T follicular helper cell (primary cell): ENCODE measurements at regions not wholly inside any gene's neighbourhood (a gene's known extent, or its start where the extent isn't known, plus 50 kb on each side); places are given as distances from the start of the nearest gene placed in this dataset.
"Not testable (repeated sequence)": the region's sequence is repeated elsewhere in the genome, so short reads cannot be mapped to it uniquely, and the experiment has no call there.

Experiments
- DNase-seq: peaks from one replicate; pipeline ENCODE4 v3.0.0-alpha.2; 2020; ENCODE audit warnings: low read depth

DNA sequence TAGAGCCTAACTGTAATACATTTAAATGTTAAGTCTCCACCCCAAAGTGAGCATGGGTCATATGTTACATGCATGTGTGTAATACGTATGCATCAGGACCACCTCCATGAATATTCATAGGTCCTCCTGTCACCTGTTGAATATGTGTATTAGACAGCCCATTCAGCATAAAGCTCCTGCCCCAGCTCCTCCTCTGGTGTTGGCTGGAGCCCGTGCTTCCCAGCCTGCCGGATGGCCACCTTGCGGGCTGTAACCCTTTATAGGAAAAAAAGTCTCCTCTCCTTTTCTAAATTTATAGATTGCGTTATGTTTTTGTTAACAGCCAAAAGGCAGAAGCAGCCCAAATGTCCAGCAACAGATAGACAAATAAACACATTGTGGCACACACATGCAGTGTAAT is 299.5 kb downstream of the MED10 start:
- DNase-seq = no peak

DNA sequence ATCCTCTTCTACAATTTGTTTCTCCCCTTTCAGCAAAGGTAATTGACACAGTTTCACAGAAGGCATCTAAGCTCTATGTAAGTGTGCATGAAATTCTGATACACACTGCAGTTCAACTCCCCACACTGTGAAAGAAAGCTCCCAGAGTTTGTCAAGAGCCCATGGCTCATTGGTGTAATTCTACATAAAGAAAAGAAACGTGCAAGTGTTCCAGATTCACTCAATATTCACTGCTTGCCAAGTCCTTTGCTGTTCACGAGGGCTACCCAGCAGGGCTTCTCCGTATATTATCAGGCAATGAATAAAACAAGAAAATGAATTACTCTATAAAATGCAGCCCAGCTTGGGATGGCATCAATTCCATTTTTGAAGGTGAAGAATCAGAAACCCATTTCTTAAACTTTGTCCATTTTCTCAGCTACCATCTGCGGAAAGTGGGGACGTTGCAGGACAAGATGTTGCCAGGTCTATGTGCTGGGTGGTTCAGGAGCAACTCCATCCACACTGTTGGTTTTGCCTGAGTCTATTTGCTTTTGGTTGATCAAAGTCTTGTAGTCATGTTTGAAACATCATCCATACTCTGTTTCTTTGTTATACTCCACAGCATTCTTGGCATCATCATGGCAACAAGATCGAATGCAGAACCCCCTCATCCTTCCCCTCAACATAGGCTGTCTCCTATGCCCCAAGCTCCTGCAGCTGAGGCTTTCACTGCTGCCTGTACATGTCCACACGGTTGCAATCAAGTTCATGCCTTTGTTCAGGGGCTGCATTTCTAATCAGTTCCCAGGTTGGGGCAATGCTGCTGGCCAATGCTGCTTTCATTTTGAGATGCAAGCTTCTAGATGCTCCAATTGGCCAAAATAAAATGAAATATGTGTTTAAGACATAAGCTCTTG is 301.8 kb downstream of the MED10 start:
- no peak for DNase-seq

DNA sequence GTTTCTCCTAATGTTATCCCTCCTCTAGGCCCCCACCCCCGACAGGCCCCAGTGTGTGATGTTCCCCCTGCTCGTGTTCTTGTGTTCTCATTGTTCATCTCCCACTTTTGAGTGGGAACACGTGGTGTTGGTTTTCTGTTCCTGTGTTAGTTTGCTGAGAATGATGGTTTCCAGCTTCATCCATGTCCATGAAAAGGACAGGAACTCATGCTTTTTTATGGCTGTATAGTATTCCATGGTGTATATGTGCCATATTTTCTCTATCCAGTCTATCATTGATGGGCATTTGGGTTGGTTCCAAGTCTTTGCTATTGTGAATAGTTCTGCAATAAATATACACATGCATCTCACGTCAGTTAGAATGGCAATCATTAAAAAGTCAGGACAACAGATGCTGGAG is 305.9 kb downstream of the MED10 start:
- not testable (repeated sequence) for DNase-seq

DNA sequence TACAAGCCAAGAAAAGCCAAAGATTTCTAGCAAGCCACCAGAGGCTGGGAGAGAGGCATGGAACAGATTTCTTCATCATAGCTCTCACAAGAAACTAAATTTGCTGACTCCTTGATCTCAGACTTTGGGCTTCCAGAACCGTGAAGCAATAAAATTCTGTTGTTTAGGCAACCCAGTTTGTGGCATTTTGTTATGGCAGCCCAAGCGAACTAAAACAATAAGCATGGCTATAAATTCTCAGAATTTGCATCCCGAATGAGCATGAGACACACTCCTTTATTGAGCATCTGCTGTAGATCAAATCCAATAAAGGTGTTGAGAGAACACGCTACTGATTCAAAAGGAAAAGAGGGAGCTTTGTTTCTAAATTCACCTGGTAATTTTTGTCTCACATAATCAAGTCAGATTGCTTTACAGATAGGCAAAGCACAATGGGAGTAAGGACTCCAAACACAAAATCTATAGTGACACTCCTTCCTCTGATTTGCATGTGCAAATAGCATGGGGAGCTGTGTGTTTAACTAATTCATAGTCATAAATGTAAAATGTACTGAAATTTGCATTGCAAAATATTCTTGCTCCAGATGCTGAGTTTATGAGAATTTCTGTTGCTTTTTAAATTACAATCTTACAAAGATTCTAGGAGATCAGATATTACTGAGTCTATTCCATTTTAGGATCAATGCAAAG is 308.7 kb downstream of the MED10 start:
- DNase-seq = no peak

DNA sequence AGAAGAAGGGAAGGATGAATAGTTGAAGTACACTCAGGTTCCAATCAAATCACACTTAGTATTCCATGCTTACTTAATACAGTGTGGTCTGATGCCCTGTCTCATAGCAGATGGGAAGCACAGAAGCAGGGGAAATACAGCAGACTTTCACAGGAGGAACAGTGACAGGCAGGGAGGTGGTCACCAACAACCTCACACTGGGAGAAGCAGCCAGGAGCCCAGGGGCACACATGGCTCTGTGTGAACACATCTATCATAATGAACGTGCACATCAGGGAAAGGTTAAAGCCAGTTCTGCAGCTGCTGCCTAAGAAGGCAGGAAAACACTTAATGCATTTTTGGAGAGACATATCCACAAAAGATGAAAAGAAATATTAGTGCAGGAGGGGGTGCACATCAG is 312.3 kb downstream of the MED10 start:
- no peak for DNase-seq

DNA sequence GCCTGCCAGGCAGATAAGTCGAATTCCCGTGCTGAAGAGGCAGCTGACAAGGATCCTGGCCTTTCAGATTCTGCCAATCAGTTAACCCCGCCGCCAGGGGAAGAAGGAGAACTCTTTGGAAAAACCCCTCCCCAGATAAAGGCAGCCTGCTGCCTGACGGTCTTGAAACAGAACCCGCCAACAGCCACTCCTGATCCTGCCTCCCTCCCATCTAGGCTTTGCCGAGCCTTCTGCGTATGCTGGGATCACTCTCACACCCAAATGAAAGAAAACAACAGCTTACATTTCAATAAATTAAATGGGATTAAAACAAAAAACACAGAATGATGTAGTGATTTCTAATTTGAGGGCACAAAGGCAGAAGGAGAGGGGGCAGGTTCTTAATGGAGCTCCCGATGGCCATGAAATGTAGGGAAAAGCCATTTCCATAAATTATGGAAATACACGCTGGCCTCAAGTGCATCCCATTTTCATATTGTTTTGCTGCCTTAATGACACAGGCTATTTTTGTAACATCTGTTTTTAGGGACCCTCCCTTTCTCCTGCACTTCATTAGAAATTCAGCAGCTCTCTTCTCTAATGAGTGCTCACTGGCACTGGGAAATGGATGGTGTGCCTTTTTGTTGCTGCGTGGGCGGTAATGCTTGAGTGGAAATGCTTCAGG is 319.1 kb downstream of the MED10 start:
- DNase-seq = no peak

DNA sequence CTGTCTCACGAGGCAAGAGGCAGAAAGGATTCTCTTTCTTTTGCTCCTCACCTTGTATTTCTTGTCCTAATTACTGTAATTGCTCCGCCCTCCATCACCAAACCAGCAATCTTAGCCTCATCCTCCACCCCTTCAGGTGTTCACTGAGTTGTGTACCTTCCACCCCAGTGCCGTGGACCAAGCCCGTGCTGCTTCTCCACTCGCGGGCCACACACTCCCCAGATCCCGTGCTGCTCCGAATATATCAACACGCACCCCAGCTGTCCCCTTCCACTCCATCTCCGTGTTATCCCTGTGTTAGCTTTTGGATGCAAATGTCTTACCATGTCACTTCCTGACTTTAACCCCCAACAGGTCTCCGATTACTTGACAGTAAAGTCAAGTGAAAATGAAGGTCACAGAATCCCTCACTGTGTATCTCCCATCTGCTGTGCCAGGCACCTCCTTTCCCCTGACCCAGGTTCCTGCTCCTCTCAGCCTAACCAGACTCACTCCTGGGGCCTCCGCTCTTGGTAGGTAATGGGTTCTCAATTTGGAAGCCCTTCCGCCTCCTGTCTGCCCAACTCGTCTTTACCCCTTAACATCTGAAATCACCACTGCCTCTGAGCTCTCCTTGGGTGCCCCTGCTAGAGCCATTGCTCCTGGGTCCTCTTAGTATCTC is 320.2 kb downstream of the MED10 start:
- DNase-seq = no peak

- no peak for DNase-seq
Observed at GRCh38 chr5:6056280-6056679, 322.1 kb downstream of the MED10 start.

- DNase-seq = no peak
Observed at GRCh38 chr5:6049662-6050061, 328.7 kb downstream of the MED10 start.

DNA sequence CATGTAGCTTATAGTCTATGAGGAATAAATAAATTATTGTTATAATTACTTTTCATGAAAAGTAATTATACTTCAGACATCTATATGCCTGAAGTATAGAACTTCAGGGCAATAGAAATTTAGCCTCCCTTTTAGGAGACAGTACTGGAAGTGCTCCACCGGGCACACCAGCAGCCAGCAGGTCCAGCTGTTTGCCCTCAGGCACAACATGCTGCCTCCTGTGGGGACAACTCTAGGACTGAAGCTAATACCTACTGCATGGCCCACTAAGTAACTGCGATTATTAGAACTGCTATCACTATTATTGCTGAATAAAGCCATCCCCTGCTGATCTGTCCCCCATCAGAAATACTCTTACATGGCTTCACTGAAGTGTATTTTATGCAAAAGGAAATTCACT is 329.6 kb downstream of the MED10 start:
- DNase-seq = no peak

GRCh38 chr5:6046296-6046967 is 331.9 kb downstream of the MED10 start:
- DNase-seq = no peak

DNA sequence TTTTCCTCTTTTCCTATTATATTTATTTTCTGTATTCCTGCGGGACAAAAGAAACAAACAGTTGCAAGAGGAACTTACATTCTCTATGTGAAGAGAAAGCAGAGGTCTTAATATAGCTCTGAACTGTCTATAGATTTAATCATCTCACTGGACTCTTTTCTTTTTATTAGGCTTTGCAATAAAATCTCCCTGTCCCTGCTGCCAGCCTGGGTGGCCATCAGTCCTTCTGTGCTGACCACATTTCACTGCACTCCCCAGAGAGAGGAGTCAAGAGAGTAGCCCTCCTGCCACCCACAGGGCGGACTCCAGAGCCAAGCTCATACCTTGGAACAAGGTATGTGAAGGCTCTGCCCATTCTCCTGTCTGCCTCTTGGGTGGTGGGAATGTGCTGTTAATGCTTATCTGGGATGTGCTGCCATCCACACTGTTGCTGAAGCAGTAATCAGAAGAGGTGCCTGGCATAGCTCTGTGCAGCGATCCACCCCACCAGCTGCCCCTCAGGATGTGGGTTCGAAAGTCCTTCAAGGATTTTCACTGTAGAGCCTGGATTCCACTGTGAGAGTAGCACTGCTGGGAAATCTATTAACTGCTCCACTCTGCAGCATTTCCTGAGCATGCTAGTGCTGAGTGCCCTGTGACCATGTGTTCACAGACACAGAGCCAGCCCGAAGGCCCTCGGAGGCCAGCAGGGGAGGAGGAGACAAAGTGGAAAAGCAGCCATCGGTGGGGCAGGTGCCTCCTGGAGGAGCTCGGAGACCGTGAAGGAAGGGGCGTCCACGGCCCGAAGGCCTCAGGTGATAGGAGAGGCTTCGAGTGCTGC is 334.6 kb downstream of the MED10 start:
- DNase-seq = no peak

- DNase-seq = no peak
Observed at GRCh38 chr5:6041977-6042550, 336.3 kb downstream of the MED10 start.

DNA sequence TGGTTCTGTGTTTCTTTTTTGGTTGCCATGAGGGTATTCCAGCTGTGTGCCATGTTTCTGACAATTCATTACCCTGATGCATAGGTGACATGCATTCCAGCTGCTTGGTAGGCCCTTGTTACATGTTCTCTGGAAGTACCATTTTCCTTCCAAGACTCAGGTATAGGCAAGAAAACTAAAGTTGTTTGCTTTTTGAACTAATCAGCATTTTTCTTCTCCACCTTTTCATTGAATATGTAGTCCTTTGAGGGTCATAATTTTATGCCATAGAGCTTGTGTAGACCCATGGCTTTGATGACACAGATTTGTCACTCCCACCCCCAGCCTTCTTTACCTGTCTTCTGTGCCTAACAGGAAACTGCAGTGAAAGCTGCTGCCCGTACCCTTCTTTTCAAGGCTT is 339.2 kb downstream of the MED10 start:
- DNase-seq = no peak

GRCh38 chr5:6036006-6036405 is 342.3 kb downstream of the MED10 start:
- no peak for DNase-seq

- no peak for DNase-seq
Observed at GRCh38 chr5:6029811-6030271, 348.5 kb downstream of the MED10 start.

DNA sequence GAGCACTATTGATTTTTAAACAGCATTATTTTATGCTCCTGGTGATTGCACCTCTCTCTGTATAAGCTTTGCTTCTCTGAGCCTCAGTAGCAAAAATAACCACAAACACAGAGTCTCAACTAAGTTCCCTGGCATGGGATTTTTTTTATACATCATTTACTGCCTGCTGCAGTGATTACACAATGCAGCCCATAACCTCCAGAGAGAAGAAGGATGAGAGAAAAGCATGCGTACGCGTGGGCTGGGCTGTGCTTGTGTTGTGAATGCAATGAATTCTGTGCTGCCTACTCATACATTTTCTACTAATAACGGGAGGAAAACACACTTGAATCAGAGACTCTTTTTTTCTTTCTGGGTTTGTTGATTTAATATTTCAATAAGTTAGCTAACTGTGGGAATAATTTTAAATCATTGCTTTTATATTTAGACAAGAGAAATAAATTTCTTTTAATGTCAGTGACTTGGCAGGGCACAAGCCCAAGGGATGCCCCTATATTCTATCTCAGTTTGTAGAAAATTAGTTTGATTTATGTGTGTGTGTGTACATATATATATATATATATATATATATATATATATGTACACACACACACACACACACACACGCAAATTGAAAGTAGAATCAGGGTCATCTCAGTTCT is 351.5 kb downstream of the MED10 start:
- no peak for DNase-seq

DNA sequence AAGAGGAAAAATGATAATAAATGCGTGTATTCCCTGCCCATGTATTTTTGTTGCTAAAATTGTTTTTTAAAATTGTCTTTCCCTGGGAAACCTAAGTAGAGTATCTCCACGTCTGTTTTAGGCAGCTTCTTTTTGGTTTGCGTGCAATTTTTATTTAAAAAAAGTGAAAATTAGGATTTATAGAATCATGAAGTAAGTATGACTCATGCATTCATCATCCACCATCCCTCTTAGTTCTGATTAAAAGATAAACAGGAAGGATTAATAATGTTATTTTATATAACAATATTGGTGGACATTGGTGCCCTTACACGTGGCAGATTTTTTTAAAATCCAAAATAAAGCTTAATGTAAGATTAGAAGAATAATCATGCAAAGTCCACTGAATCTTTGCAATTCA is 358.7 kb downstream of the MED10 start:
- DNase-seq = no peak

DNA sequence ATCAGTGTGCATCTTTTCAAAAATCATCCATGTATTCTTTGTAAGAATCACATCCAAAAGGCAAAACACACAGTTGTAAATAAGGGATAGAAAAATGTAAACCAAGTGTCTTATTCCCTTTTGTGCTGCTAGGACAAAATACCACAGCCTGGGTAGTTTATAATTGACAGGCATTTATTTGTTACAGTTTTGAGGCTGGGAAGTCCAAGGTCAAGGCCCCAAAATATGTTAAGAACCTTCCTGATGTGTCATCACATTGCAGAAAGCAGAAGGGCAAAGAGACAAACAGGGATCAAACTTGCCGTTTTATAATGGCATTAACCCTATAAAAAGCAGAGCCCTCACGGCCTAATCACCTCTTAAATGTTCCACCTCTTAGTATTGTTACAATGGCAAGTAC is 364.8 kb downstream of the MED10 start:
- no peak for DNase-seq

GRCh38 chr5:6011199-6011598 is 367.1 kb downstream of the MED10 start:
- no peak for DNase-seq
